Upper lobe of left lung (tissue), 4 donors: ENCODE measurements at regions not wholly inside any gene's neighbourhood (a gene's known extent, or its start where the extent isn't known, plus 50 kb on each side); places are given as distances from the start of the nearest gene placed in this dataset.

Experiments
- CTCF ChIP-seq, 6 experiments: fragments of 450-650 bp in 4 of 6; fragments of 200-600 bp in 2 of 6; sonication (generic) in 2 of 6; IDR thresholded peaks; one replicate each; pipeline ENCODE4 v1.5.1; 2016 to 2019; ENCODE audit warnings: antibody characterized with exemption in 6 of 6
- EP300 ChIP-seq, 4 donors: sonication (generic); formaldehyde crosslinking; IDR thresholded peaks; one replicate each; pipeline ENCODE4 v1.5.1; 2017; ENCODE audit warnings: antibody characterized with exemption in 4 of 4, control low read depth in 2 of 4
- POLR2A ChIP-seq, 4 donors: fragments of 450-650 bp; IDR thresholded peaks; one replicate each; pipeline ENCODE4 v1.5.1; 2016 to 2017; ENCODE audit warnings: antibody characterized with exemption in 4 of 4, mild to moderate bottlenecking in 2 of 4
- POLR2AphosphoS5 ChIP-seq, 2 donors: sonication (generic); formaldehyde crosslinking; IDR thresholded peaks; one replicate each; pipeline ENCODE4 v1.5.1; 2017; ENCODE audit warnings: antibody characterized with exemption in 2 of 2

GRCh38 chr4:4919927-4920326, 60.5 kb downstream of the MSX1 start:
- TF ChIP-seq POLR2A (IDR thresholded peaks at IDR 0.05) (no peak), CTCF (IDR thresholded peaks at IDR 0.05) (no peak), POLR2AphosphoS5 (IDR thresholded peaks at IDR 0.05) (no peak), EP300 (IDR thresholded peaks at IDR 0.05) (no peak)
